ENCODE measurements at regions not wholly inside any gene's neighbourhood (a gene's known extent, or its start where the extent isn't known, plus 50 kb on each side); places are given as distances from the start of the nearest gene placed in this dataset.
"Not testable (repeated sequence)": the region's sequence is repeated elsewhere in the genome, so short reads cannot be mapped to it uniquely, and the experiment has no call there.

DNA sequence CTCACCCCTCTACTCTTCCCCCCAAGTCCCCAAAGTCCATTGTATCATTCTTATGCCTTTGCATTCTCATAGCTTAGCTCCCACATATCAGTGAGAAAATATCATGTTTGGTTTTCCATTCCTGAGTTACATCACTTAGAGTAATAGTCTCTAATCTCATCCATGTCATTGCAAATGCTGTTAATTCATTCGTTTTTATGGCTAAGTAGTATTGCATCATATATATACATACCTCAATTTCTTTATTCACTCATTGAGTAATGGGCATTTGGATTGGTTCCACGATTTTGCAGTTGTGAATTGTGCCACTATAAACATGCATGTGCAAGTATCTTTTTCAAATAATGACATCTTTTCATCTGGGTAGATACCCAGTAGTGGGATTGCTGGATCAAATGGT, 596.3 kb upstream of the RBFOX1 start:
- TF ChIP-seq EZH2 (IDR thresholded peaks at IDR 0.05; ENCODE audit: low read length, unreplicated experiment); CTCF (conservative IDR thresholded peaks at IDR 0.05; ENCODE audit: low read depth, low read length); EZH2phosphoT487 (IDR thresholded peaks at IDR 0.05; ENCODE audit: borderline replicate concordance, low read length): not testable (repeated sequence)
